Gastrocnemius medialis (tissue), 4 donors: ENCODE measurements at regions not wholly inside any gene's neighbourhood (a gene's known extent, or its start where the extent isn't known, plus 50 kb on each side); places are given as distances from the start of the nearest gene placed in this dataset.
A peak's percentile ranks its signal among the peaks of the same experiment; 100 is the strongest.

Experiments used
- ATAC-seq, 2 donors: fragments of 150-250 bp; one replicate each; pipeline ENCODE4 v1.9.1; 2016
- DNase-seq, 2 donors: peaks; one replicate each; pipeline ENCODE4 v3.0.0-alpha.2; 2019
- H3K27ac ChIP-seq, 4 donors: fragments of 200-600 bp; sonication (generic); 1 replicate in 1 of 4; 2 replicates in 3 of 4; pipeline ENCODE4 v1.5.1; 2016 to 2018; ENCODE audit warnings: mild to moderate bottlenecking in 2 of 4, moderate library complexity in 1 of 4
- H3K27me3 ChIP-seq, 3 donors: fragments of 200-600 bp; sonication (generic) in 2 of 3; 1 replicate in 1 of 3; 2 replicates in 2 of 3; pipeline versions ENCODE4 v1.5.1 to v1.6.0; 2016 to 2019; ENCODE audit warnings: mild to moderate bottlenecking in 1 of 3, moderate library complexity in 1 of 3
- H3K36me3 ChIP-seq, 2 donors: fragments of 200-600 bp; sonication (generic) in 1 of 2; one replicate each; pipeline ENCODE4 v1.5.1; 2017 to 2018
- H3K4me1 ChIP-seq, 2 donors: fragments of 200-600 bp; sonication (generic) in 1 of 2; one replicate each; pipeline ENCODE4 v1.5.1; 2016 to 2017; ENCODE audit warnings: mild to moderate bottlenecking in 2 of 2
- H3K4me3 ChIP-seq, 4 donors: fragments of 200-600 bp; sonication (generic) in 3 of 4; 1 replicate in 1 of 4; 2 replicates in 3 of 4; pipeline ENCODE4 v1.5.1; 2016 to 2019; ENCODE audit warnings: mild to moderate bottlenecking in 2 of 4
- H3K9me3 ChIP-seq, 3 donors: fragments of 200-600 bp; sonication (generic) in 2 of 3; 1 replicate in 1 of 3; 2 replicates in 2 of 3; pipeline ENCODE4 v1.5.1; 2016 to 2019
- CTCF ChIP-seq, 5 experiments: fragments of 450-650 bp in 3 of 5; fragments of 200-600 bp in 2 of 5; sonication (generic) in 2 of 5; IDR thresholded peaks in 4 of 5; conservative IDR thresholded peaks in 1 of 5; 1 replicate in 4 of 5; 2 replicates in 1 of 5; pipeline ENCODE4 v1.5.1; 2016 to 2019; ENCODE audit warnings: antibody characterized with exemption in 5 of 5, mild to moderate bottlenecking in 3 of 5, moderate library complexity in 3 of 5
- POLR2A ChIP-seq, 2 donors: fragments of 450-650 bp; IDR thresholded peaks; one replicate each; pipeline ENCODE4 v1.6.1; 2017; ENCODE audit warnings: antibody characterized with exemption in 2 of 2, mild to moderate bottlenecking in 2 of 2, moderate library complexity in 2 of 2
- in situ Hi-C, 4 donors: fragments of 200-750 bp; cut with MboI; loops; one replicate each; pipeline versions ENCODE4 v1.15.0 to v1.8.0; 2017; ENCODE audit warnings: low sequenced_read_pairs in 4 of 4
- intact Hi-C: fragments of 100-400 bp; cut with DNase I; formaldehyde crosslinking; loops from one replicate; pipeline ENCODE4 v1.15.1; 2023; ENCODE audit warnings: low total_unique reads

GRCh38 chr1:115193046-115193828 lies 103.9 kb upstream of the TSPAN2 start:
- Histone ChIP-seq H3K9me3 (no peaks in the 10 kb centered on the region), H3K4me1 (peaks cover 20 to 71% of the 10 kb centered on the region in 2 donors), H3K4me3 (no peak overlapping the region), H3K27ac (peak overlapping the region in 3 of 4 donors; percentile 86 to 96 (median 90)), H3K27me3 (no peaks in the 10 kb centered on the region), H3K36me3 (no peaks in the 10 kb centered on the region)
- ATAC-seq (no peak), DNase-seq (no peak)
- in situ Hi-C loops (loop anchor here in 2 of 4 donors (25.0 kb wide), 1 partner anchor 569 kb away; the partner anchor contains the start of gene CASQ2 (in 2 of the 2)), intact Hi-C loops (no loop called here)
- TF ChIP-seq POLR2A (IDR thresholded peaks at IDR 0.05) (no peak), CTCF (IDR thresholded peaks at IDR 0.05 in 4 of 5, conservative IDR thresholded peaks at IDR 0.05 in 1 of 5) (no peak)

- in situ Hi-C loops (loop anchor here in 2 of 4 donors (25.0 kb wide), 1 partner anchor 570 kb away; the partner anchor contains the start of gene CASQ2 (in 2 of the 2)), intact Hi-C loops (no loop called here)
- Histone ChIP-seq H3K4me3 (no peak overlapping the region), H3K27me3 (no peaks in the 10 kb centered on the region), H3K27ac (peak overlapping the region in 3 of 4 donors; percentile 86 to 96 (median 90)), H3K9me3 (no peaks in the 10 kb centered on the region), H3K36me3 (no peaks in the 10 kb centered on the region), H3K4me1 (peaks cover 20 to 65% of the 10 kb centered on the region in 2 donors)
- TF ChIP-seq CTCF (IDR thresholded peaks at IDR 0.05 in 4 of 5, conservative IDR thresholded peaks at IDR 0.05 in 1 of 5) (no peak), POLR2A (IDR thresholded peaks at IDR 0.05) (no peak)
- DNase-seq (peak; percentile 38 to 56), ATAC-seq (peak; percentile 62 to 75)
Observed at GRCh38 chr1:115192200-115192767, 103.0 kb upstream of the TSPAN2 start.

GRCh38 chr1:115191691-115192090 lies 102.4 kb upstream of the TSPAN2 start:
- intact Hi-C loops = no loop called here
- H3K9me3 ChIP-seq = no peaks in the 10 kb centered on the region

GRCh38 chr1:115190540-115191170 lies 101.4 kb upstream of the TSPAN2 start:
- peak overlapping the region; percentile 80 to 96 (median 88) for H3K27ac ChIP-seq
- H3K9me3 ChIP-seq = no peaks in the 10 kb centered on the region
- intact Hi-C loops (no loop called here), in situ Hi-C loops (loop anchor here in 2 of 4 donors (25.0 kb wide), 1 partner anchor 572 kb away; the partner anchor contains the start of gene CASQ2 (in 2 of the 2))
- H3K27me3 ChIP-seq = no peaks in the 10 kb centered on the region
- no peak overlapping the region for H3K4me3 ChIP-seq
- H3K4me1 ChIP-seq = peaks cover 19 to 63% of the 10 kb centered on the region in 2 donors
- TF ChIP-seq CTCF (IDR thresholded peaks at IDR 0.05 in 4 of 5, conservative IDR thresholded peaks at IDR 0.05 in 1 of 5) (no peak), POLR2A (IDR thresholded peaks at IDR 0.05) (no peak)
- ATAC-seq (no peak), DNase-seq (no peak)
- H3K36me3 ChIP-seq = no peaks in the 10 kb centered on the region

More at GRCh38 chr1:115191691-115192090, 102.4 kb upstream of the TSPAN2 start:
- Histone ChIP-seq H3K27me3 (no peaks in the 10 kb centered on the region), H3K27ac (peak overlapping the region in 3 of 4 donors; percentile 86 to 96 (median 90)), H3K4me3 (no peak overlapping the region), H3K36me3 (no peaks in the 10 kb centered on the region), H3K4me1 (peaks cover 19 to 63% of the 10 kb centered on the region in 2 donors)
- TF ChIP-seq POLR2A (IDR thresholded peaks at IDR 0.05) = no peak
- no peak for TF ChIP-seq CTCF (IDR thresholded peaks at IDR 0.05 in 4 of 5, conservative IDR thresholded peaks at IDR 0.05 in 1 of 5)
- in situ Hi-C loops = loop anchor here in 2 of 4 donors (25.0 kb wide), 1 partner anchor 571 kb away; the partner anchor contains the start of gene CASQ2 (in 2 of the 2)
- DNase-seq (no peak), ATAC-seq (no peak)
